GM15510 (cell line): ENCODE measurements at regions not wholly inside any gene's neighbourhood (a gene's known extent, or its start where the extent isn't known, plus 50 kb on each side); places are given as distances from the start of the nearest gene placed in this dataset.

Experiments
- POLR2A ChIP-seq: IDR thresholded peaks from 3 replicates; pipeline ENCODE4 v1.6.1; 2011; ENCODE audit warnings: borderline replicate concordance; ENCODE audit not compliant: insufficient read length; ENCODE audit errors: extremely low read depth

DNA sequence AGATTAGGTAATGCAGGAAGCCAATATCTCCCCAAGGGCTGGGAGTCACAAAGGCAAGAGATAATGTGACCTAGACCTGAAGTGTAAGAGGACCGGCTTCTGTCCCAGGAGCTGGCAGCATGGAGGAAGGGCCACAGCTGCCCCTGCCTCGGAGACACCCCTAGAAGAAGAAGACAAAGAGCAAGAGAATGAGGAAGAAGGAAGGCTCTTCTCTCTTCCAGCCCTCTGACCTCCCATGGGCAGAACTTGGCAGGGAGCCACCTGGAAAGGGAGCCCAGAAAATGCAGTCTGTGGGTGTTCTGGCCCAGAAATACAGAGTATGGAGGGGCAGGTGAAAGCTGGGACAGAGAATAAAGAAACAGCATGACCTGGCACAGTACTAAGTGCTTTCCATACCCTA, 151.0 kb downstream of the C5orf15 start:
- TF ChIP-seq POLR2A: no peak

DNA sequence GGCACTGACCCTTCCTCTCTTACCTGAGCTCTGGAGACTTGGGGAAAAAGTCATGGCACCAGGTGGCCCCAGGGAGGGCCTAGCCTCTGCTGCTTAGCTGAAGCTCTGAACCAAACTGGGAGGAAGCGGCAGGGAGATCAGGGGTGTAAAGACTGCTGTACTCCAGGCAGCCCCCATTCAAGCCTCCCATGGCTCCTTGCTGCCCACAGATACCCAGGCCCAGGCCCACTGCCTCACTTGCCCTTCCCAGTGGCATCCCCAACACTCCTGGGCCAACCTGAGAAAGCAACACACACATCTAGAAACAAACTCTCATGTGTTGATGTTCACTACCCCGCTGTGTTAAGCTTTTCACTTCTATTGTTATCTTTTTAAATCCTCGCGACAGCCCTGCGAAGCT, 151.6 kb downstream of the C5orf15 start:
- no peak for TF ChIP-seq POLR2A

GRCh38 chr5:133814152-133814551, 154.3 kb downstream of the C5orf15 start:
- TF ChIP-seq POLR2A: no peak

GRCh38 chr5:133811168-133811567, 157.3 kb downstream of the C5orf15 start:
- TF ChIP-seq POLR2A: no peak

GRCh38 chr5:133809801-133810200, 158.6 kb downstream of the C5orf15 start:
- TF ChIP-seq POLR2A: no peak

DNA sequence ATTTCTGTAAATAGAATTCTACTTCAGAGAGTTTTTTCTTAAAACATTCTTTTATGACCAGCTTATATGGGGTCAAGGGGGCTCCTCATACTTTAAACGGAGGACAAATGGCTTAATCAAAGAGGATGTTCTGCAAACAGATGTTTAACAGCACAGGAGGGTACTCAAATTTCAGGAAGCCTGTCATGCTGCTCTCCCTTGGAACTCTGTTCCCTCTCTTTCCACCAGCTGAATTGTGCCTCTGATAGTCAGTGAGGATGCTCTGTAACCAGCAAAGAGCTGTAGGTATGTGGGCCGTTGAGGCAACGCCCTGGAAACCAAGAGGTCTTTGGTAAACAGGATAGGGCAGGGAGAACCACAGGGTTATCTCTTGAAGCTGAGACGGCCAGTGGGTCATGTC, 161.1 kb downstream of the C5orf15 start:
- no peak for TF ChIP-seq POLR2A

DNA sequence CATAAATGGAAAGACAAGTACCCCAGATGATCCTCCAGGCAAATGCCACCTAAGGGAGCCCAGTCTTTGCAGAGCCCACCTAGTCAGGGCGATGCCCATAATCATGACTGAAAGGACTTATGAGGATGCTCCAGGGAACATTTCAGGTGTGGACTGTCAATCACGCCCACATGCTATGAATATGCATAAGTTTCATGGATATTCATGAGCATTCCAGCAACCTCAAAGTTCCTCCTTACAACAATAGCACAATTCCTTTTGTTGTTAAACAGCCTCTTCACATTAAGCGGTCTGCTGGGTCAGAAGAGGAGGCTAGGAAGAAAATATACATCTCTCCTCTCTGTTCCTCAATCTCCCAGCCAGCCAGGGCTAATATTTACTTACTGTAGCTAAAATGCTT, 161.6 kb downstream of the C5orf15 start:
- no peak for TF ChIP-seq POLR2A

- no peak for TF ChIP-seq POLR2A
These were observed 166.3 kb downstream of the C5orf15 start for GRCh38 chr5:133801955-133802751.

DNA sequence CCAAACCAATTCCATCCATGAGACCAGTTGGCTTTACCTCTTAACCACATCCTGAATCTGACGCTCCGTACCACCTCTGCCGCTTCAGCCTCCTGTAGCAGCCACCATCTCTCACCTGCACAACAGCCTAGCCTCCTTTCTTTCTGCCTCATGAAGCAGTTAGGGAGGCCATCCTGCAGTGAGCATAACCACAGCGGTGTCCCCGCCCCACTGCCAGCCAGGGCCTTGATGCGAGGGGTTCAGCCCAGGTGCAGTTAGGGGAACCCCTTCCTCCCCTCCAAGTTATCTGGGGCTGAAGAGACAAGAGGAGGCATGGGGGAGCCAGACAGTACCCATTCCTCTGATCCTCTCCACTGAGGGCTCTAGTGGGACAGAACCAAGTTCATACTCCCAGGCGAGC, 167.0 kb downstream of the C5orf15 start:
- no peak for TF ChIP-seq POLR2A

GRCh38 chr5:133799571-133800237, 168.7 kb downstream of the C5orf15 start:
- no peak for TF ChIP-seq POLR2A

- no peak for TF ChIP-seq POLR2A
These were observed 171.3 kb downstream of the C5orf15 start for GRCh38 chr5:133797167-133797566.

GRCh38 chr5:133796186-133796585, 172.2 kb downstream of the C5orf15 start:
- TF ChIP-seq POLR2A: no peak

GRCh38 chr5:133794771-133795415, 173.5 kb downstream of the C5orf15 start:
- TF ChIP-seq POLR2A: no peak

GRCh38 chr5:133793756-133794465, 174.5 kb downstream of the C5orf15 start:
- TF ChIP-seq POLR2A: no peak

DNA sequence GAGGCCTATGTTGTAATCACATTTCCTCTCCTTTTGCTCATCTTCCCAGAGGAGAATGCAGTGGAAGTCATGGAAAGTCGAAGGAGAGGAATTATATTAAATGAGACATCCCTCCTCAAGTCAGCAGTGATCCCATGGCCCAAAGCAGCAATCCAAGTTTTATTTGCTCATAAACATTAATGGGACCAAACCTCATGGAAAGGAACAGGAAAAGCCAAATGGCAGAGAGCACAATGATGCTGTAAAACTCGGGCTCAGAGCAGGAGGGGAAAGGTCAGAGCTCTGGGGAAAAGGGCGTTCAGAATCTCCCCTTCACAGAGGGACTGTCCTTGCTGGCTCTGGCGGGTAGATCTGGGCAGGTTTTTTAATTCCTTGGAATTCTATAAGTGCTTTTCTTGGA, 175.8 kb downstream of the C5orf15 start:
- no peak for TF ChIP-seq POLR2A
